ENCODE measurements at regions not wholly inside any gene's neighbourhood (a gene's known extent, or its start where the extent isn't known, plus 50 kb on each side); places are given as distances from the start of the nearest gene placed in this dataset.

DNA sequence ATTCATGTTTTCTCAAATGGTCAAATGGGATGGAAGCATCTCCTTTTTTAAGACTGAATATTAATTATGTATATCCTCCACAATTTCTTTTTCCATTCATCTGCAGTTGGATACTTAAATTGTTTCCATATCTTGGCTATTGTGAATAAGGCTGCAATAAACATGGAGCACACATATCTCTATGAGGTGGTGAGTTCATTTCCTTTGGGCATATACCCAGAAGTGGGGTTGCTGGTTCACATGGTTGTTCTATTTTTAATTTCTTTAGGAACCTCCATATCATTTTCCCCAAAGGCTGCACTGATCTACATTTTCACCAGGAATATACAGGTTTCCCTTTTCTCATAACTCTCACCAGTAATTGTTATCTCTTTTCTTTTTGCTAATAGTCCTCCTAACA, 566.3 kb downstream of the KCTD12 start:
- H3K9me3 ChIP-seq (ENCODE audit: insufficient read depth in 2 of 2, low read depth in 1 of 2, low read length in 1 of 2) = no peaks in the 10 kb centered on the region

More for the DNA sequence above, 566.3 kb downstream of the KCTD12 start:
- Histone ChIP-seq H4K91ac (replicated peaks; ENCODE audit: insufficient read length, low read length) (no peak overlapping the region), H3K4me3 (ENCODE audit: extremely low read depth in 1 of 4, insufficient read depth in 2 of 4, low read depth in 3 of 4, low read length in 4 of 4) (no peak overlapping the region), H3K79me1 (ENCODE audit: low read depth, low read length) (no peaks in the 10 kb centered on the region), H2BK15ac (ENCODE audit: low read length) (no peak overlapping the region), H3K23me2 (ENCODE audit: low read depth, low read length) (no peaks in the 10 kb centered on the region), H3K4ac (replicated peaks; ENCODE audit: insufficient read length, low read depth, low read length) (no peak overlapping the region), H2BK20ac (ENCODE audit: low read length) (no peak overlapping the region), H4K20me1 (replicated peaks in 1 of 2; ENCODE audit: control insufficient read depth in 1 of 2, insufficient read depth in 2 of 2, low read length in 2 of 2) (no peaks in the 10 kb centered on the region), H3K56ac (replicated peaks; ENCODE audit: insufficient read length, low read depth, low read length) (no peak overlapping the region), H3K27ac (ENCODE audit: low read depth, low read length) (no peak overlapping the region), H2AK5ac (ENCODE audit: low read depth, low read length) (no peak overlapping the region), H3K27me3 (replicated peaks in 1 of 4; ENCODE audit: control insufficient read depth in 3 of 4, extremely low read depth in 1 of 4, insufficient read depth in 3 of 4, low read length in 3 of 4) (no peaks in the 10 kb centered on the region), H3K23ac (ENCODE audit: insufficient read length) (no peak overlapping the region), H3K4me1 (replicated peaks in 1 of 4; ENCODE audit: control insufficient read depth in 3 of 4, insufficient read depth in 4 of 4, low read length in 3 of 4) (no peaks in the 10 kb centered on the region), H2BK12ac (ENCODE audit: low read depth, low read length) (no peak overlapping the region), H3K36me3 (ENCODE audit: control insufficient read depth in 2 of 4, insufficient read depth in 4 of 4, low read length in 3 of 4) (no peaks in the 10 kb centered on the region), H3K4me2 (ENCODE audit: insufficient read depth in 1 of 2, low read depth in 2 of 2, low read length in 2 of 2) (no peak overlapping the region), H4K5ac (ENCODE audit: insufficient read length, low read depth, low read length) (no peak overlapping the region), H2AFZ (ENCODE audit: low read length) (no peak overlapping the region), H3K18ac (ENCODE audit: extremely low read depth, low read length) (no peak overlapping the region), H2BK120ac (replicated peaks; ENCODE audit: low read depth, low read length) (no peak overlapping the region), H2BK5ac (ENCODE audit: low read depth, low read length) (no peak overlapping the region), H3K14ac (ENCODE audit: insufficient read length) (no peak overlapping the region), H3K9ac (replicated peaks in 1 of 4; ENCODE audit: extremely low read depth in 1 of 4, low read depth in 3 of 4, low read length in 3 of 4) (no peak overlapping the region), H3K79me2 (ENCODE audit: control insufficient read depth in 1 of 2, insufficient read depth in 2 of 2, low read length in 2 of 2) (no peaks in the 10 kb centered on the region), H4K8ac (ENCODE audit: extremely low read depth, insufficient read depth, low read length) (no peak overlapping the region)
- DNase-seq (ENCODE audit: low read depth in 1 of 2, low spot score in 2 of 2) (no peak), FAIRE-seq (no peak)
- ChIA-PET CTCF (ENCODE audit: partially characterized antibody) (no interaction called here), POLR2A (ENCODE audit: partially characterized antibody) (no interaction called here)
- TF ChIP-seq, protein P1, sequence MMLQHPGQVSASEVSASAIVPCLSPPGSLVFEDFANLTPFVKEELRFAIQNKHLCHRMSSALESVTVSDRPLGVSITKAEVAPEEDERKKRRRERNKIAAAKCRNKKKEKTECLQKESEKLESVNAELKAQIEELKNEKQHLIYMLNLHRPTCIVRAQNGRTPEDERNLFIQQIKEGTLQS (IDR thresholded peaks at IDR 0.05; ENCODE audit: insufficient read depth, low read depth, low read length) = no peak
- TF ChIP-seq, protein P2, sequence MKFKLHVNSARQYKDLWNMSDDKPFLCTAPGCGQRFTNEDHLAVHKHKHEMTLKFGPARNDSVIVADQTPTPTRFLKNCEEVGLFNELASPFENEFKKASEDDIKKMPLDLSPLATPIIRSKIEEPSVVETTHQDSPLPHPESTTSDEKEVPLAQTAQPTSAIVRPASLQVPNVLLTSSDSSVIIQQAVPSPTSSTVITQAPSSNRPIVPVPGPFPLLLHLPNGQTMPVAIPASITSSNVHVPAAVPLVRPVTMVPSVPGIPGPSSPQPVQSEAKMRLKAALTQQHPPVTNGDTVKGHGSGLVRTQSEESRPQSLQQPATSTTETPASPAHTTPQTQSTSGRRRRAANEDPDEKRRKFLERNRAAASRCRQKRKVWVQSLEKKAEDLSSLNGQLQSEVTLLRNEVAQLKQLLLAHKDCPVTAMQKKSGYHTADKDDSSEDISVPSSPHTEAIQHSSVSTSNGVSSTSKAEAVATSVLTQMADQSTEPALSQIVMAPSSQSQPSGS (IDR thresholded peaks at IDR 0.05; ENCODE audit: low read length) = no peak
- TF ChIP-seq POU5F1 (IDR thresholded peaks at IDR 0.05; ENCODE audit: low read depth, low read length) (no peak), SIN3A (conservative IDR thresholded peaks at IDR 0.05 in 1 of 2, IDR thresholded peaks at IDR 0.05 in 1 of 2; ENCODE audit: low read depth in 1 of 2, low read length in 2 of 2) (no peak), EGR1 (IDR thresholded peaks at IDR 0.05; ENCODE audit: borderline replicate concordance, low read depth, low read length) (no peak), TAF7 (optimal IDR thresholded peaks at IDR 0.05; ENCODE audit: borderline replicate concordance, low read depth, low read length) (no peak), SUZ12 (IDR thresholded peaks at IDR 0.05; ENCODE audit: low read length) (no peak), TEAD4 (IDR thresholded peaks at IDR 0.05; ENCODE audit: low read depth, low read length) (no peak), GABPA (IDR thresholded peaks at IDR 0.05; ENCODE audit: borderline replicate concordance, insufficient read depth, low read length) (no peak)

All from H1 (cell line).